ENCODE measurements at regions not wholly inside any gene's neighbourhood (a gene's known extent, or its start where the extent isn't known, plus 50 kb on each side); places are given as distances from the start of the nearest gene placed in this dataset.

DNA sequence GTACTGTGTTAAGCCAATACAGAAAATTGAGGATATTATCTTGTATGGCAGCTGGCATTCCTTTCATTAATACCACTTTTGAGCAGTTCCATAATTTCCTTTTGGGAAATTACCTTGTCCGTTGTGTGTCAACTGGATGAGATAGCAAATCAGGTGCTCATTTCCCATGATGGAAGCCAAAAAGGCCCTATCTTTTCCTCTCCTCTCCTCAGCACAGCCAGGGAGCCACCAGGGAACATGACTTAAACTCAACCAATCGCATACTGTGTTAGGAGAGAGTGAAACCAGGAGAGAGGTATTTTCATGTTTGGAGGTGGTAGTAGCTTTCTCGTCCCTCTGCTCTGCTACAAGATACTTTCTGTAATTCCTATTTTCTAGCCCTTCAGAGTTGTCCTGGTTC, 96.1 kb upstream of the TOX3 start (continued):
- TF ChIP-seq EZH2phosphoT487 (IDR thresholded peaks at IDR 0.05; ENCODE audit: unreplicated experiment) = no peak
- TF ChIP-seq, protein P1, sequence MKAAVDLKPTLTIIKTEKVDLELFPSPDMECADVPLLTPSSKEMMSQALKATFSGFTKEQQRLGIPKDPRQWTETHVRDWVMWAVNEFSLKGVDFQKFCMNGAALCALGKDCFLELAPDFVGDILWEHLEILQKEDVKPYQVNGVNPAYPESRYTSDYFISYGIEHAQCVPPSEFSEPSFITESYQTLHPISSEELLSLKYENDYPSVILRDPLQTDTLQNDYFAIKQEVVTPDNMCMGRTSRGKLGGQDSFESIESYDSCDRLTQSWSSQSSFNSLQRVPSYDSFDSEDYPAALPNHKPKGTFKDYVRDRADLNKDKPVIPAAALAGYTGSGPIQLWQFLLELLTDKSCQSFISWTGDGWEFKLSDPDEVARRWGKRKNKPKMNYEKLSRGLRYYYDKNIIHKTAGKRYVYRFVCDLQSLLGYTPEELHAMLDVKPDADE (IDR thresholded peaks at IDR 0.05) = no peak
- TF ChIP-seq, protein P2, sequence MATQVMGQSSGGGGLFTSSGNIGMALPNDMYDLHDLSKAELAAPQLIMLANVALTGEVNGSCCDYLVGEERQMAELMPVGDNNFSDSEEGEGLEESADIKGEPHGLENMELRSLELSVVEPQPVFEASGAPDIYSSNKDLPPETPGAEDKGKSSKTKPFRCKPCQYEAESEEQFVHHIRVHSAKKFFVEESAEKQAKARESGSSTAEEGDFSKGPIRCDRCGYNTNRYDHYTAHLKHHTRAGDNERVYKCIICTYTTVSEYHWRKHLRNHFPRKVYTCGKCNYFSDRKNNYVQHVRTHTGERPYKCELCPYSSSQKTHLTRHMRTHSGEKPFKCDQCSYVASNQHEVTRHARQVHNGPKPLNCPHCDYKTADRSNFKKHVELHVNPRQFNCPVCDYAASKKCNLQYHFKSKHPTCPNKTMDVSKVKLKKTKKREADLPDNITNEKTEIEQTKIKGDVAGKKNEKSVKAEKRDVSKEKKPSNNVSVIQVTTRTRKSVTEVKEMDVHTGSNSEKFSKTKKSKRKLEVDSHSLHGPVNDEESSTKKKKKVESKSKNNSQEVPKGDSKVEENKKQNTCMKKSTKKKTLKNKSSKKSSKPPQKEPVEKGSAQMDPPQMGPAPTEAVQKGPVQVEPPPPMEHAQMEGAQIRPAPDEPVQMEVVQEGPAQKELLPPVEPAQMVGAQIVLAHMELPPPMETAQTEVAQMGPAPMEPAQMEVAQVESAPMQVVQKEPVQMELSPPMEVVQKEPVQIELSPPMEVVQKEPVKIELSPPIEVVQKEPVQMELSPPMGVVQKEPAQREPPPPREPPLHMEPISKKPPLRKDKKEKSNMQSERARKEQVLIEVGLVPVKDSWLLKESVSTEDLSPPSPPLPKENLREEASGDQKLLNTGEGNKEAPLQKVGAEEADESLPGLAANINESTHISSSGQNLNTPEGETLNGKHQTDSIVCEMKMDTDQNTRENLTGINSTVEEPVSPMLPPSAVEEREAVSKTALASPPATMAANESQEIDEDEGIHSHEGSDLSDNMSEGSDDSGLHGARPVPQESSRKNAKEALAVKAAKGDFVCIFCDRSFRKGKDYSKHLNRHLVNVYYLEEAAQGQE (IDR thresholded peaks at IDR 0.05; ENCODE audit: unreplicated experiment) = no peak
- TF ChIP-seq JUNB (IDR thresholded peaks at IDR 0.05; ENCODE audit: unreplicated experiment) = no peak

DNA sequence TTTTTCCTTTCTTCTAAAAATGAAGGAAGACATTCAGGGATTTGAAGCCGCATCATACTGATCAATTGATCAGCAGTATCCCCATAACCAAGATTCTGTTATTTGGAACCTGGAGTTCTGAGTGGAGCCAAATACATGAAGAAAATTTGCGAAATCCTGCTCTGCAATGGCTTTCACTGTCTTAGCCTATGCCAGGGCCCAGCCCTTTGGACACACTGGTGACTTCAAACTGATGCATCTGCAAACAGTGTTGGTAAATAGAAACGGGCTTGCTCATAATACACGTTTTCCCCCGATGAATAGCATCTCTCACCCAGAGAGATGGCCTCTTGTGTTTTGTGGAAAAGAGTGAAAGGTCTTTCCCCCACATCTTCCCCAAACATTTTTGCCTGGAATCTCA, 87.6 kb upstream of the TOX3 start:
- TF ChIP-seq ZNF331 (CRISPR knock-in tag; IDR thresholded peaks at IDR 0.05; ENCODE audit: low read depth) (no peak), STAT1 (IDR thresholded peaks at IDR 0.05; ENCODE audit: unreplicated experiment) (no peak), POLR2AphosphoS5 (IDR thresholded peaks at IDR 0.05; ENCODE audit: low read depth) (no peak), CREB1 (CRISPR knock-in tag; IDR thresholded peaks at IDR 0.05; ENCODE audit: low read depth) (no peak)
- Histone ChIP-seq H3K4me2 (no peak overlapping the region), H3K4me3 (no peak overlapping the region), H3F3A (replicated peaks; ENCODE audit: low read depth) (no peaks in the 10 kb centered on the region), H4K20me1 (replicated peaks; ENCODE audit: insufficient read depth) (no peaks in the 10 kb centered on the region), H3K27me3 (ENCODE audit: insufficient read depth) (no peaks in the 10 kb centered on the region), H2AFZ (no peak overlapping the region), H3K9me2 (ENCODE audit: insufficient read depth) (peaks cover 15% of the 10 kb centered on the region; the same call in 1 of the 2 replicates), H3K4me1 (ENCODE audit: insufficient read depth) (no peaks in the 10 kb centered on the region), H3K36me3 (ENCODE audit: insufficient read depth) (no peaks in the 10 kb centered on the region), H3K27ac (ENCODE audit: low read depth) (no peak overlapping the region), H3K79me2 (replicated peaks; ENCODE audit: insufficient read depth) (no peaks in the 10 kb centered on the region)
- DNase-seq (ENCODE audit: low spot score) = no peak
- Mint-ChIP-seq H3K9me3 (peaks cover 9% of the 10 kb centered on the region; the same call in 2 of the 3 replicates), H3K4me1 (no peaks in the 10 kb centered on the region), H3K36me3 (ENCODE audit: low read depth) (no peaks in the 10 kb centered on the region), H3K27ac (no peak overlapping the region), H3K27me3 (ENCODE audit: insufficient read depth, low read depth, poor library complexity) (peaks cover 2% of the 10 kb centered on the region), H3K4me3 (no peak overlapping the region)
- ATAC-seq = no peak

DNA sequence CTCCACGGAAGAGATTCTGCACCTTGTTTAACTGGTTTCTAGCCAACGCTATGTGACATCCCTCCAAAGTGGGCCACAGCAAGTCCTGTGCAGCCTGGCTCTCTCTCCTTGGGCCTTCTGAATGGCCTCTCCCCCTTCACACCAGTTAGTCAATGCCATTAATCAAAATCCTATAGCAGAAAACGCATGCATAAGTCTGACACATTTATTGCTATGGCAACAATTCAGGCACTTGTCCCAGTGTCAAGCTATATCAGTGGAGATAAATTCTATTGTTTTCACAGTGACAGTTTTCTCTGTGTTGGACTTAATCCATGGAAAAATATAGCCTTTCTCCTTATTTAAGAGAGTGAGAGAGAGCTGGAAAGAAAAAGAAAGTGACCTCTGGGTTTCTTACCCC, 87.2 kb upstream of the TOX3 start:
- no peaks in the 10 kb centered on the region for H3K36me3 Mint-ChIP-seq (ENCODE audit: low read depth)
- no peaks in the 10 kb centered on the region for H3K36me3 ChIP-seq (ENCODE audit: insufficient read depth)
- no peaks in the 10 kb centered on the region for H3F3A ChIP-seq (replicated peaks; ENCODE audit: low read depth)
- peaks cover 15% of the 10 kb centered on the region; the same call in 1 of the 2 replicates for H3K9me2 ChIP-seq (ENCODE audit: insufficient read depth)
- DNase-seq (ENCODE audit: low spot score) = no peak
- H2AFZ ChIP-seq = no peak overlapping the region
- no peaks in the 10 kb centered on the region for H3K4me1 Mint-ChIP-seq
- H4K20me1 ChIP-seq (replicated peaks; ENCODE audit: insufficient read depth) = no peaks in the 10 kb centered on the region
- H3K4me3 Mint-ChIP-seq = no peak overlapping the region
- no peak overlapping the region for H3K4me3 ChIP-seq
- no peaks in the 10 kb centered on the region for H3K4me1 ChIP-seq (ENCODE audit: insufficient read depth)
- peaks cover 2% of the 10 kb centered on the region for H3K27me3 Mint-ChIP-seq (ENCODE audit: insufficient read depth, low read depth, poor library complexity)
- no peak overlapping the region for H3K4me2 ChIP-seq
- H3K27ac ChIP-seq (ENCODE audit: low read depth) = no peak overlapping the region
- H3K79me2 ChIP-seq (replicated peaks; ENCODE audit: insufficient read depth) = no peaks in the 10 kb centered on the region
- no peak for ATAC-seq
- H3K27ac Mint-ChIP-seq = no peak overlapping the region
- no peaks in the 10 kb centered on the region for H3K27me3 ChIP-seq (ENCODE audit: insufficient read depth)
- TF ChIP-seq, protein P3, sequence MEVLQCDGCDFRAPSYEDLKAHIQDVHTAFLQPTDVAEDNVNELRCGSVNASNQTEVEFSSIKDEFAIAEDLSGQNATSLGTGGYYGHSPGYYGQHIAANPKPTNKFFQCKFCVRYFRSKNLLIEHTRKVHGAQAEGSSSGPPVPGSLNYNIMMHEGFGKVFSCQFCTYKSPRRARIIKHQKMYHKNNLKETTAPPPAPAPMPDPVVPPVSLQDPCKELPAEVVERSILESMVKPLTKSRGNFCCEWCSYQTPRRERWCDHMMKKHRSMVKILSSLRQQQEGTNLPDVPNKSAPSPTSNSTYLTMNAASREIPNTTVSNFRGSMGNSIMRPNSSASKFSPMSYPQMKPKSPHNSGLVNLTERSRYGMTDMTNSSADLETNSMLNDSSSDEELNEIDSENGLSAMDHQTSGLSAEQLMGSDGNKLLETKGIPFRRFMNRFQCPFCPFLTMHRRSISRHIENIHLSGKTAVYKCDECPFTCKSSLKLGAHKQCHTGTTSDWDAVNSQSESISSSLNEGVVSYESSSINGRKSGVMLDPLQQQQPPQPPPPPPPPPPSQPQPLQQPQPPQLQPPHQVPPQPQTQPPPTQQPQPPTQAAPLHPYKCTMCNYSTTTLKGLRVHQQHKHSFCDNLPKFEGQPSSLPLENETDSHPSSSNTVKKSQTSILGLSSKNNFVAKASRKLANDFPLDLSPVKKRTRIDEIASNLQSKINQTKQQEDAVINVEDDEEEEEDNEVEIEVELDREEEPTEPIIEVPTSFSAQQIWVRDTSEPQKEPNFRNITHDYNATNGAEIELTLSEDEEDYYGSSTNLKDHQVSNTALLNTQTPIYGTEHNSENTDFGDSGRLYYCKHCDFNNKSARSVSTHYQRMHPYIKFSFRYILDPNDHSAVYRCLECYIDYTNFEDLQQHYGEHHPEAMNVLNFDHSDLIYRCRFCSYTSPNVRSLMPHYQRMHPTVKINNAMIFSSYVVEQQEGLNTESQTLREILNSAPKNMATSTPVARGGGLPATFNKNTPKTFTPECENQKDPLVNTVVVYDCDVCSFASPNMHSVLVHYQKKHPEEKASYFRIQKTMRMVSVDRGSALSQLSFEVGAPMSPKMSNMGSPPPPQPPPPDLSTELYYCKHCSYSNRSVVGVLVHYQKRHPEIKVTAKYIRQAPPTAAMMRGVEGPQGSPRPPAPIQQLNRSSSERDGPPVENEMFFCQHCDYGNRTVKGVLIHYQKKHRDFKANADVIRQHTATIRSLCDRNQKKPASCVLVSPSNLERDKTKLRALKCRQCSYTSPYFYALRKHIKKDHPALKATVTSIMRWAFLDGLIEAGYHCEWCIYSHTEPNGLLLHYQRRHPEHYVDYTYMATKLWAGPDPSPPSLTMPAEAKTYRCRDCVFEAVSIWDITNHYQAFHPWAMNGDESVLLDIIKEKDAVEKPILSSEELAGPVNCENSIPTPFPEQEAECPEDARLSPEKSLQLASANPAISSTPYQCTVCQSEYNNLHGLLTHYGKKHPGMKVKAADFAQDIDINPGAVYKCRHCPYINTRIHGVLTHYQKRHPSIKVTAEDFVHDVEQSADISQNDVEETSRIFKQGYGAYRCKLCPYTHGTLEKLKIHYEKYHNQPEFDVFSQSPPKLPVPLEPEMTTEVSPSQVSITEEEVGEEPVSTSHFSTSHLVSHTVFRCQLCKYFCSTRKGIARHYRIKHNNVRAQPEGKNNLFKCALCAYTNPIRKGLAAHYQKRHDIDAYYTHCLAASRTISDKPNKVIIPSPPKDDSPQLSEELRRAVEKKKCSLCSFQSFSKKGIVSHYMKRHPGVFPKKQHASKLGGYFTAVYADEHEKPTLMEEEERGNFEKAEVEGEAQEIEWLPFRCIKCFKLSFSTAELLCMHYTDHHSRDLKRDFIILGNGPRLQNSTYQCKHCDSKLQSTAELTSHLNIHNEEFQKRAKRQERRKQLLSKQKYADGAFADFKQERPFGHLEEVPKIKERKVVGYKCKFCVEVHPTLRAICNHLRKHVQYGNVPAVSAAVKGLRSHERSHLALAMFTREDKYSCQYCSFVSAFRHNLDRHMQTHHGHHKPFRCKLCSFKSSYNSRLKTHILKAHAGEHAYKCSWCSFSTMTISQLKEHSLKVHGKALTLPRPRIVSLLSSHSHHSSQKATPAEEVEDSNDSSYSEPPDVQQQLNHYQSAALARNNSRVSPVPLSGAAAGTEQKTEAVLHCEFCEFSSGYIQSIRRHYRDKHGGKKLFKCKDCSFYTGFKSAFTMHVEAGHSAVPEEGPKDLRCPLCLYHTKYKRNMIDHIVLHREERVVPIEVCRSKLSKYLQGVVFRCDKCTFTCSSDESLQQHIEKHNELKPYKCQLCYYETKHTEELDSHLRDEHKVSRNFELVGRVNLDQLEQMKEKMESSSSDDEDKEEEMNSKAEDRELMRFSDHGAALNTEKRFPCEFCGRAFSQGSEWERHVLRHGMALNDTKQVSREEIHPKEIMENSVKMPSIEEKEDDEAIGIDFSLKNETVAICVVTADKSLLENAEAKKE (CRISPR knock-in tag; IDR thresholded peaks at IDR 0.05) = no peak
- peaks cover 9% of the 10 kb centered on the region; the same call in 2 of the 3 replicates for H3K9me3 Mint-ChIP-seq

Measured in GM23338 (cell line).